ENCODE measurements at regions not wholly inside any gene's neighbourhood (a gene's known extent, or its start where the extent isn't known, plus 50 kb on each side); places are given as distances from the start of the nearest gene placed in this dataset.
"Not testable (repeated sequence)": the region's sequence is repeated elsewhere in the genome, so short reads cannot be mapped to it uniquely, and the experiment has no call there.

DNA sequence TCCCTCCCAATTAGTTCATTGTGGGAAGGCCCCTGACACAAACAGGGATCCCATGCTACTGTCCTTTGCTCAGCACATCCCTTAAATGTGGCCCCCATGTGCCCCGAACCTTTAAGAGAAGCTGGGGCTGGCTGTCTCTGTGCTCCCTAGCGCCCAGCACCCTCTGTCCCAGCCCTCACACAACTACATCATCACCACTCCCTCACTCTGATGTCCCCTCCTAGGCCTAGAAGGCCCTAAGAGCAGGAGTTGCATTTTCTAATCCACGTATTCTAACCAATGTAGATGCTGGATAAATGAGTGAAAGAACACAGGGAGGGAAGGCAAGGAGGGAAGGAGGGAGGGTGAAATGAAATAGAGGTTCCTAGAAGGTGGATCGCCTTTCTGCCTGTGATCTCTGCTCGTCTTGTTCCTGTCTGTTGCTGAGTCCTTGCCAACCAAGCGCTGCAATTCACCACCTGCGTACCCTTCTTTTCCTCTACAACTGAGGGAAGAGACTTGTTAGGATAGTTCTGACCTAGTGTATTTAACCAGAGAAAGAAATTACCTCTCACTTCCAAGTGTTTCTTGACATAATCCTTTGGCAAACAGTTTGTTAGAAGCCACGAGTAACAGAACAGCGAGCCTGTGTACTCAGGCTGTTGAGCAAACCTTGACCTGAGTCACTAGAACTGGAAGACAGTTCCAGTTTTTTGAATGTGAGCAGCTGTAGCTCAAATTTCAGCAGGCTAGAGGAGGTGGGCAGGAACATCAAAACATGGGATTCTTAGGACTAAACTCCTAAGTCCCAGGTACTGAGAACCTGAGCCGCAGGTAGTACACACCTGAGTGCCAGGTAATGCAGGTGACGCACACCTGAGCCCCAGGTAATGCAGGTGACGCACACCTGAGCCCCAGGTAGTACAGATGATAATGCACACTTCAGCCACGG lies 181.5 kb upstream of the ID2 start:
- DNase-seq = no peak

DNA sequence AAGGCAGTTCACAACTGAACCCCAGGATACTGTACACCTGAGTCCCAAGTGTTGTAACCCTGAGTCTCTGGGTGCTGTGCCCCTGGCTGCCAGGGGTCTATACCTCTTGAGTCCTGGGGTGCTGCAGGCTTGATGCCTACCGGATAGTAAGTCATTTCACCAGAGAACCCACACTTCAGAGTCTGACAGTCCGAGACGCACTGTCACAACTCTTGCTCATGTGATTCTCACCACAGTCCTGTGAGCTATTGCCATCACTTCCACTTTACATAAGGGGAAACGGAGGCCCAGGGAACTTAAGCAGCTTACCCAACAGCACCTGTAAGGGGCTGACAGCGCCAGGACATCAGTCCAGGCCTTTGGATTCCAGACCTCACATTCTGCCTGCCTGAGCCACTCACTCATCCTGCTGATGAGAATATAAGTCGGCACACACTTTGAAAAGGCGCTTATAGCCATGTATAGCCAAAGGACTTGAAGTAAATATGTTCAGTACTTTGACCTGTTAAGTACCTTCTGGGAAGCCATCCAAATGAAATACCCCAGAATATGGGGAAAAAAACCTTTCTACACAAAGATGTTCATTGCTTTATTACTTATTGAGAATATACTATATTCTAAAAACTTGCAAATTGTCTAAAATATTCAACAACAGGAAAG lies 180.7 kb upstream of the ID2 start:
- no peak for DNase-seq

DNA sequence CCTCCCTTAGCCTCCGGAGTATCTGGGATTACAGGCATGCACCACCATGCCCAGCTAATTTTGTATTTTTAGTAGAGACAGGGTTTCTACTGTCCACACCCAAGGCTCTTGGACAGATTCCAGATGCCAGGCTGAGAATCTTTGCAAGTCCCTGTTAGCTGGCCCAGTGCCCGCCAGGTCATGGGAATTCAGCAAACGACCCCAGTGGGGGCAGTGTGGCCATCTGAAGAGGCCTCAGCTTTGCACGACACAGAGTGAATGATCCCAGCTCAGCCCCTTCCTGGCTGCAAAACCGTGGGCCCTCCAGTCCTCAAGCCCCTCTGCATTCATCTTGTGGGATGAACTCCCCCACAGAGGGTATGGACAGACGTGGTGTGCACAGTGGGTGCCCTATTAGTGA lies 179.5 kb upstream of the ID2 start:
- no peak for DNase-seq

DNA sequence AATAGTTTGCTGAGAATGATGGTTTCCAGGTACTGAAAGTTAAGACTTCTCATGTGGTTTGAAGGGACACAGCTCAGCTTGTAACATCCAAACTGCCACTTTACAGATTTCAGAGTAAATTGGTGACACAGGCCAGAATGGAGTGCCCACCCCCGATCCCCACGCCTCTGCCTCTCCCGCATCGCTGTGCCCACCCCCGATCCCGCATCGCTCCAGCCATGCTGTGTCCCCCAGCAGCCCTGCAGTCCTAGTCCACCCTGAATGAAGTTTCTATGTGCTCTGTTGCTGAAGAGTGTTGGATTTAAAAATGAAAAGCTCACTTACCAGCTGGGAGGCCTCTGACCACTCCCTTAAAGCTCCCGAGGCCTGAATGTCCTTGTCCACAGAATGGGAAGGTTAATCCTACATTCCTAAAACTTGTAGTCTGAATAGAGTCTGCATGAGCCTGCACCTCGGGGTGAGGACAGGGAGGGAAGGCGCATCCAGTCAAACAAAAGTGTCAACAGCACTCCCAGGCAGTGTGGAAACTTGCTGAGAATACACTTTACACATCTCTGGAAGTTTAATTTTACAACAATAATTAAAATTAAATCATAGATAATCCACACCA lies 176.4 kb upstream of the ID2 start:
- DNase-seq = no peak

DNA sequence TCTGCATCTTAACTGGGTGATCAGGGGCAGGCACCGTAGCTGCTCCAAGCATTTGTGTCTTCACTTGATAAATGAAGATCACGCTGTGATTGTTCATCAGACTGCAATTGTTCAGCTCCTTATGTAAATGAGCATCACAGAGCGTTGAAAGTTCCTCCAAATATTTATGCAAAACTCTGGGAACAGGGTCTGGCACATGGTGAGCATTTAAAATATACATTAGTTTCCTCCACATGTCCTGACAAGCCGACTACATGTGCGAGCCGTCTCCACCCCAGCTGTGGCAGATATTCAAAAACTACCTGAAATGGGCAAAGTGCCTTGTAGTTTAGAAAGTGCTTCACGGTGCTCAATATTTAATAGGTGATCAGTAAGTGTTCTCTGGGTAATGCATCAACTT lies 175.1 kb upstream of the ID2 start:
- DNase-seq = no peak

DNA sequence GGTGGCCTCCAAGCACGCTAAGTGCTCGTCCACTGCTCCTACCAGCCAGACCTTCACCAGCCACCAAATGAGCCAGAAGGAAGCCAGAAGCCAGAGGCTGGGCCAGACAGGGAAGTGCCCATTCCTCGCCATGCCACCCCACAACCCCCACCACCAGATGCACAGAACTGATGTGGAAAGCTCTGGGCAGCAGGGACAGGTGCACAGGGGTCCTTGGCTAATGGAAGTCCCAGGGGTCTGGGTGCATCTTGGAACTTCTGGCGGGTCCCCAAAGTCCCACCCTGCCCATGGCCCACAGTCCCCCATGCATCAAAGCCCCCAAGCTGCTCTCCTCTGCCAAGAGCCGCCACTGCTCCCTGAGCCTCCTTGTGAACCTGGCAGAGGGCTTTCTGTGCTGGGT lies 173.1 kb upstream of the ID2 start:
- no peak for DNase-seq

DNA sequence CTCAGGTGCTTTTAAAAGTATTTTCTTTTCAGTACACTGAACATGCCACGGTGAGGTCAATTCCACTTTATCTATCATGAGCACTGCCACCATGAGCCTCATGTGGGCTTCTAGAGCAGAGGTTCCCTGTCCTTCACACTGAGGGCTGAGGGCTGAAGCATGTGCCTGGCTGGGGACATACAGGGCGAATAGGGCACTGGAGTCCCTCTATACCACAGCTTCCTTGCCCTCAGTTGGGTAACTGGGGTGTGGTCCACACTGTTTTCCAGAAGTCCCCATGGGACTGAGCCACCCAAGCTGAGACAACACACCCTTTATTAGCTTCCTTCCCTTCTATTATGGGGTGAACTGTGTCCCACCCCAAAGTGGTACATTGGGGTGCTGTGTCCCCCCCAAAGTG lies 172.2 kb upstream of the ID2 start:
- DNase-seq = no peak

DNA sequence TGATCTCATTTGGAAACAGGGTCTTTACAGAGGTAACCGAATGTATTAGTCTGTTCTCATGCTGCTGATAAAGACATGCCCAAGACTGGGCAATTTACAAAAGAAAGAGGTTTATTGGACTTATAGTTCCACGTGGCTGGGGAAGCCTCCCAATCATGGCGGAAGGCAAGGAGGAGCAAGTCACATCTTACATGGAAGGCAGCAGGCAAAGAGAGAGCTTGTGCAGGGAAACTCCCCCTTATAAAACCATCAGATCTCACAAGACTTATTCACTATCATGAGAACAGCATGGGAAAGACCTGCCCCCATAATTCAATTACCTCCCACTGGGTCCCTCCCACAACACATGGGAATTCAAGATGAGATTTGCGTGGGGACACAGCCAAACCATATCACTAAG lies 171.8 kb upstream of the ID2 start:
- not testable (repeated sequence) for DNase-seq

DNA sequence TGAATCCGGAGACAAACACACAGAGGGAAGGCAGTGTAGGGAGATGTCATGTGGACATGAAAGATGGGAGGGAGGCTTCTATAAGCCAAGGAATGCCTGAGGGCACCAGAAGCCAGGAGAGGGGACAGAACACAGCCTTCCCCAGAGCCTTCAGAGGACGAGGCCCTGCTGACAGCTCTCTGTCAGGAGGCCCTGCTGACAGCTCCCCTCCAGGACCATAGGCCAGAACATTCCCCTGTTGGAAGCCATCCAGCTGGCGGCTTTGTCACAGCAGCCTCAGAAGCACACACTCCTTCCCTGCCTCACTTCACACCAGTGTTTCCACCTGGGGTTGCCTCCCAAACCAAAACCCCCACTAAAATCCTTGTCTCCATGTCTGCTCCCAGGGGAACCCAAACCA lies 171.3 kb upstream of the ID2 start:
- no peak for DNase-seq

DNA sequence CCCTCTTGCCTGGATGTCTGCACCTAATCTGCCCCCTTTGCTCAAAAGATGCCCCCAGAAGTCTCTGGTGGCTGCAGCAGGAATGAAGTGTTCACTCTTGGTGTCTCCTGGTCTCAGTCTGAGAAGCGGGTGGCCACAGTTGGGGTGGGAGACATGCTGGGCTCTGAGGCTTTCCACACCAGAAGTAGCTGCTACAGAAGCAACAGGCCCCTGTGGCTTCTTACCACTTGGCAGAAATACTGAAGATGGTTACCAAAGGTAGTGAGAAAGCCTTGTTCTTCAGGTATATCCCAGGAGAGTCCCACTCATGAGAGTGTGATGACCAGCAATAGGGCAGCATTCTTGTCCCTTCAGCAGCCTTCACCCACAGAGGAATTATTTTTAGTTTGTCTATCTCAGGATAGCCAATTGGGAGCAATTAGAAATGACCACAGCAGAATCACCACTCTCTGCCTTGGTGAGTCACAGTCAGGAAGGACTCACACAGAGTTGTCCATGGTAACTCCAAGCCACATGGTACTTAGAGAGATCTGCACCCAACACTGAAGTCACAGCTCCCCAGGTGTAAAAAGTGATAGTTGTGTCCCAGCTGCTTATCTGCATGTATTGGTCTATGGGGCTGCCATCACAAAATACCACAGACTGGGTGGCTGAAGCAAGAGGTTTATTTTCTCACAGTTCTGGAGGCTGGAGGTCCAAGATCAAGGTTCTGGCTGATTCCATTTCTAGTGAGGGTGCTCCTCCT lies 169.8 kb upstream of the ID2 start:
- no peak for DNase-seq

DNA sequence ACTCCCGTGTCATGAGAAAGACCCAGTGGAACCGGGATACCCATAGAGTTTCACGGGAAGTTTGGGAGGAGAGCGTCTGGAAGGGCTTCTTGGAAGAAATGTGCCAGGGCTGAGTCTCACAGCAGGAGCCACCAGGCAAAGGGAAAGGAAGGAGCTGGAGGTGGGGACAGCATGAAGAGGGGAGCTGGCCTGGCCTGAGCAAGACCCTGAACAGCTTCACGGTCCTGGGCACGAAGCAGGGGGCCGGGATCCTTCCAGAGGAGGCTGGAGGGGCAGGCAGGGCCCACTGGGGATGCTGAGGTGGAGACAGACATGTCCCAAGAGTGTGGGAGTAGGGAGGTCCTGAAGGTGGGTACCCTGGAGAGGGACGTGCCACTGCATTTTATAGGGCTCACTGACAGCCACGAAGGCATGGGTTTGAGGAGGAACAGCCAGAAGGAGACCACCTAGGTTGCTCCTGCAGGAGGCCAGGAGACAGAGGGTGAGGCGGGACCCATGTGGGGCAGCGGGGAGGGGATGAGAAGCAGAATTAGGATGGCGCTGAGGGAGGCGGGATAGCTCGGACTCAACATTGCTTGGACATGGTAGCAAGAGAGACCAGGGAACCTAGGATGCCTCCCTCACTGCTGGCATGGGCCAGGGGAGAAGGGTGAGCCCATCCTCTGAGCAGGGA lies 168.1 kb upstream of the ID2 start:
- no peak for DNase-seq

DNA sequence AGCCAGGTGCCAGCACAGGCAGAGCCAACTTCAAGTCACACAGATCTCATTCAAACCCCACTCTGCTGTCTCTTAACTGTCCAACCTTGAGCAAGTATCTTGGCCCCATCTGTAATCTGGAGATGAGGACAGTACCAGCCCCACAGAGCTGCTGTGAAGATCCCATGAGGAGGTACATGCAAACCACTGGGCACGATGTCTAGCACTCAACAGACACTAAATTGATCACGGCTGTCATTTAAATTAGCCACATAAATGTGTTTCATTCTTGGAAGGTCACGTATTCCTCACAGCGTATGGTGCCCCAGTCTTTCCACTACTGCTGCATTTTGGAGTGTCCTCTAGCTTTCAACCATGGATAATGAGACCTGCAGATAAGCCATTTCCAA lies 167.6 kb upstream of the ID2 start:
- no peak for DNase-seq

DNA sequence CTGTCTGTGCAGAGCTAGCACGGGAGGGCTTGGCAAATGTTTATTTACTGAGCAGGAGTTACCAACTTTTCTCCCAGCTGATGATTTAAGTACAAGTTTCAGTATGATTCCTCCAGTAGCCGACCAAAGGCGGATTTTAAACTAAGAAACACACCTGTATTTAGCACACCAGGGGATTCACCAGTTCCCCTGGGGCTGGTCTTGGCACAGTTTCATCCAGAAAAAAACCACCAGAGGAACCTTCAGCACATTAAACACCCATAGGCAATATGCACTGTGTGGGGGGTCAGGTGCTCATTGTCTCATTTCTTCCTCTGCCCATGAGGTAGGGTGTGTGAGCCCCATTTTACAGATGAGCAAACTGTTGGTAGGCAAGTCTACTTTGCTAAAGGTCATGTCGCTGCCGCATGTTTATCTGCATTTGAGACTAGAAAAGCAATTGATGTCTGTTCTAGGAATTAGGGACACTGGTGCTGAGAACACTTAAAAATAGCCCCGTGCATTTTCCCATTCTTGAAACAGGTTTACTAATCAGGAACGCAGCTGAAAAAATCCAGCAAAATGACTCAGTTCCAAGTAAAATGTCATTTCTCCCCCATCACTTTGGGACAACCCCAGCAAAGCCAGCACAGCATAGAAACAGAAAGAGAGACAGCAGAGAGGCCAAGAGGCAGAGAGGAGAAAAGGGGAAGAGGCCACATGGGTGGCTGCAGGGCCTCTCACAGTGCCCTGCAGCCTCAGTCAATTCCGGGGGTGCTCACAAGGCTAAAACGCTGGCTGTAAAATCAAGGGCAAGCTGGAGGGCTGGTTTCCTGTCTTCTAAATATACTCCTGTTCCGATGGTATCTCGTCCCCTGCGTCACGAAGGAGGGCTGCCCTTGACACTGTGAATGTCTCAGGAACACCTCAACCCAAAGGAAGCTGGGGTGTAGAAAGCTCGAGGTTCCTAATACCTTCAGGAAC lies 166.8 kb upstream of the ID2 start:
- DNase-seq = peak; percentile 61 to 73

DNA sequence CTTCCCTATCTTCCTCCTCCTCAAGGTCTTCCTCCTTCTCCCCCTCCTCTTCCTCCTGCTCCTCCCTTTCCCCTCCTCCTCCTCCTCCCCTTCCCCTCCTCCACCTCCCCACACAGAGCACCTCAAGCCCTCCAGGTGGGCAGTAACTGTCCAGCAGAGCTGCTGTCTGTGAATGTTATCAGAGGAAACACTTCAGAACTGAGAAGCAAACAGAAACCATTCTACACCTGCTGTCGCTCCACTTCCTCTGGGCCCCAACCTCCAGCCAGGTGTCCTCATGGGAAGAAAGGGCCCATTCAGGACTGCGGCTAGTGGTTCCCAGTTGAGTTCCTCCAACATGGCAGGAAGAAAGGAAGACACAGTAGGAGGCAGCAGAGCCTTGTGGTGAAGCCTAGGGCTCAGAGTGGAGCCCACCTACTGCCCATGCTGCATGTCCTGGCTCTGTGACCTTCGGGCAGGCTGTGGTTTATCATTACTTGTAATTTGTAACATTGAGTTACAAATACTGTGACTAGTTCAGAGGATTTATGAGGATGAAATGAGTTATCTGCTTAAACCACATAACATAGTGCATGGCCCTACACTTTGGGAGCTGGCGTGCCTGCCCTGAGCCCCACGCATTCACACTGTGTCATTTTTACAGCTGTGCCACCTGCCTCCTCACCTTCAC lies 165.9 kb upstream of the ID2 start:
- DNase-seq = no peak

DNA sequence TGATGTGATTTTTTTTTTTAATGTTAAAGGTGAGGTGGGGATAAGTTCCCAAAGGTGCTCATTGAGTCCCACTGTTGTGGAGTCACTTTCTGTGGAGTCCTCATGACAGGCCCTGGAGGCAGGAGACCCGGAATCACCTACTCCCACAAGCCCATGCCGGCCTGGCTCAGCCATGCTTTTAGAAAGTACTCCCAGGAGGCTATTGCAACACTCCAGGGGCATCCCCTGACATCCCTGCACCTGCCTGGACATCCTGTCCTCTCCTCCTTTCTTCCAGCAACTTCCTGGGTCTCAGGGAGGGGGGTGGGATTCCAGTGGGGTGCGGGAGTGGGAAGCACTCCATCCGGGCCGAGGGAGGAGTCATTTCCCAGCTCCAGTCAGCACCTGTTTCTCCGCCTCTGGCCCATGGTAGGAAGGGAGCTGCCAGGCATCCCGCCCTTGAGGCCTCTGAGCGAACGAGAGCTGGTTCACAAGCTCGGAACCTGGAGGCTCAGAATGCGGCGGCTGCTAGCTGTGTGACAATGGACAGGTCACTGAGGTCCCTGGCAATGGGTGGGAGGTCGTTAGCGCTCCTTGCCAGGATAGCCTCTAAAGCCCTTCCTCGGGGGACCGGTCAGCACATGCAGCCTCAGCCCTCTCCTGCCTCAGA lies 163.9 kb upstream of the ID2 start:
- no peak for DNase-seq

DNA sequence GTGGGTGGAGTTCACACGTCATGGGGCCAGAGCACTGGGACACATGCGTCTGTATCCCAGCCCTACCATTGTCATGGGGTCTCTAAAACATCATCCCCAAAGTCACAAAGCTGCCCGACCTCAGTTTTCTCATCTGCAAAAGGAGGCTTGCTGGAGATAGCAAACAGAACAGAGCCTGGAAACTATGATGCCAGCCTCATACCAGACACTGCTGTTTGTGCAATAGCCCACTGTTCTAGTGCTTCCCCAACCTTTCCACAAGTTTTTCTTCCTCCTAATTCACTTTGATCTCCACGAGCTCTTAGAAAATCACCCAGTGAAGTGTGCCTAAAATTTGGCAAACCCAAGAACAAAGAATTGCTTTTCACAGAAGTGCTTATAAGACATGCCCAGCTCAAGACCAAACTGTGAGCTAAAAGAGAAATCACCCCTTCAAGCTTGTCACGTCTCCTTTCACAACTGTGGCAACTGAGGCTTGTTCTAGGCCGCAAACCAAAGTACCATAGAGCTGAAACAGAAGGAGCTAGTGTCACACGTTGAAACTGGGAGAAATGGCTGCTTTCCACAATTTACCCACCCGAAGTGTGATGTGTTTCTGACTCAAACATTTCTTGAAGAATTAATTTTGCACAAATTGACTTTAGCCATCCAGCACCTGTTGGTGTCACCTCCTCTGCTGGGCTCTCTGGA lies 162.7 kb upstream of the ID2 start:
- DNase-seq = no peak

DNA sequence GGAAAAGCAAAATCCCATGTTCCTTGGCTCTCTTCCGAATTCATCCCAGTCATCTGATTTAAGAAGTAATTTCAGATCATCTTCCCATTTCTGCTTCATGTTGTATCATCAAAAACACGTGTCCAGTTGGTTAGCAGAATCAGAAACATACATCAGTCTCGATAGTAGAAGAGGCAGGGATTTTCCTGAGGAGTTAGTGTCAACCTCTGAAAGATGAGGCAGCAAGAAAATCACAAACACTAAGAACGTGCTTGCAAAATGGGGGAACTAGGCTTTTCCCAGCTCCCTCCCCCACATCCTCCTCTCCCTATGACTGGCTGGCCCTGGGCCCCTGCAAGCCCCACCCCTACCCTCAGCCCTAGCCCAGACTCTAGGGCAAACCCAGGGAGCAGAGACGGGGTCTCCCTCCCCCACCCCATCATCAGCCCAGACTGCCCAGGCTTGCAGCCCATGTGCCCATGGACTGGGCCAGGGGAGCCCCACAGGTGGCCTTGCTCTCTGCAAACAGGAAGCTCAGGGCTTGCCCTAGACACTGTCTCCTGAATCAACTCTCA lies 161.0 kb upstream of the ID2 start:
- no peak for DNase-seq

DNA sequence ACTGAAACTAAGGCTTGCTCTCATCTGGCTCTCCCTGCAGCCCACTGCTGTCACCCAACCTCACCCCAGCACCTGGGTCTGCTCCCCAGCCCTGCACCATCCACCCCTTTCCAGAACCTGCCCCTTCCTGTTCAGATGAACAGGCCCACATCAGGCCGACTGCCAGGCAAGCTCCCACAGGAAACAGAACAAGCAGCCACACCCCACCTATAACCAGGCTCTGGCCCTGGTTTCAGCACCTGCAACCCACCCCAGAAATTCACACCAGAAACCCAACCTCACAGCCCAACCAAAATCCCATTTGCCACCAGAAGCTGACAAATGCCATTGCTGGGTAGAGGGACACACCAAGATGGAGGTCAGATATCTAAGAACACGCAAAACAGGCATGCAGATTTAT lies 159.2 kb upstream of the ID2 start:
- DNase-seq = no peak

DNA sequence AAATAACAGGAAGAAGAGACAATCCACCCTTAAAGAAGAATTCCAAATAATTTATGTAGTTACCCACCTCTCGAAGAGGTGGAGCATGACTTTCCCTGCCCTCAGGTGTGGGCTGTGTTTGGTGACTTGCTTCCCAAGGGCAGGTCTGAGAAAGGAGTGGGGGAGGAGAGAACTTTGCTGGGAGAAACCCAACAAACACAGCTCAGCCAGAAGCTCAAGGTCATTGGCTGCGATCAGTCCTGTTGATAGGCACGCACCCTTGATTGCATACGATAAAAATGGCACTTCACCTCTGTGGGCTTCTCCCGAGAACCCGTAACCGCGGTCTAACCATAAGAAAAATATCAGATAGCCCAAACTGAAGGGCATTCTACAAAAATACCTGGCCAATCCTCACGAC lies 157.5 kb upstream of the ID2 start:
- DNase-seq = no peak

DNA sequence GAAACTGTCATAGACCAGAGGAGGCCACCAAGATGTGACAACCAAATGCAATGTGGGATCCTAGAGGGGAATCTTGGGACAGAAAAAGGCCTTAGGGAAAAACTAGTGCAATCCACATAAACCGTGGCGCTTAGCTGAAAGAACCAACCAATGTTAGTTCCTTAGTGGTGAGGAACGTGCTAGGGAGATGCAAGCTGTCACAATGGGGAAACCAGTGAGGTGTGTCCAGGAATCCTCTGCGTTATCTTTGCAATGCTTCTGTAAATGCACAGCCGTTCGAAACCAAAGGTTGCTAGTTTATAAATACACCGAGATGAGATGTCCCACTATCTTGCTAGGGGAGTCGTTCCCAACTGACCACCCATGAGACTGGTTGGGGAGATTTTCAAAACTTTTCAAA lies 157.0 kb upstream of the ID2 start:
- no peak for DNase-seq
